SU-DHL-6 (cell line): ENCODE measurements at regions not wholly inside any gene's neighbourhood (a gene's known extent, or its start where the extent isn't known, plus 50 kb on each side); places are given as distances from the start of the nearest gene placed in this dataset.
A peak's percentile ranks its signal among the peaks of the same experiment; 100 is the strongest.

Experiments
- H2AFZ ChIP-seq: fragments of 200-600 bp; sonication (generic); 2 replicates; pipeline ENCODE4 v1.6.1; 2014; ENCODE audit warnings: low read depth, mild to moderate bottlenecking, moderate library complexity, mixed read lengths, antibody characterized with exemption, low read length; ENCODE audit not compliant: severe bottlenecking
- H3F3A ChIP-seq: fragments of 200-600 bp; shearing (Covaris generic); 2 replicates; pipeline ENCODE4 v1.6.0; 2016; ENCODE audit warnings: antibody characterized with exemption, mild to moderate bottlenecking; ENCODE audit not compliant: insufficient read depth
- H3K27ac ChIP-seq: fragments of 200-600 bp; sonication (generic); 2 replicates; pipeline ENCODE4 v1.5.1; 2016; ENCODE audit warnings: low read depth, mild to moderate bottlenecking, low read length, moderate library complexity, mixed read lengths
- H3K27me3 ChIP-seq: fragments of 200-600 bp; sonication (generic), shearing (Covaris generic); 2 replicates; pipeline ENCODE4 v1.6.0; 2014; ENCODE audit warnings: mild to moderate bottlenecking, low read length
- H3K36me3 ChIP-seq: fragments of 200-600 bp; sonication (generic); 2 replicates; pipeline ENCODE4 v1.6.1; 2014; ENCODE audit warnings: mild to moderate bottlenecking, low read length, mixed read lengths
- H3K4me2 ChIP-seq: fragments of 300-600, 200-600 bp; shearing (Covaris generic), sonication (generic); 2 replicates; pipeline ENCODE4 v1.6.0; 2014; ENCODE audit warnings: low read length, low read depth, mild to moderate bottlenecking; ENCODE audit not compliant: poor library complexity, severe bottlenecking
- H3K4me3 ChIP-seq: fragments of 200-600 bp; sonication (generic); 2 replicates; pipeline ENCODE4 v1.5.1; 2014; ENCODE audit warnings: antibody characterized with exemption, low read length, mild to moderate bottlenecking, mixed read lengths; ENCODE audit not compliant: insufficient read depth, poor library complexity, severe bottlenecking
- H3K79me2 ChIP-seq: fragments of 200-600 bp; sonication (generic); 2 replicates; pipeline ENCODE4 v1.6.1; 2014; ENCODE audit warnings: mild to moderate bottlenecking, low read length, moderate library complexity; ENCODE audit not compliant: insufficient read depth
- H3K9ac ChIP-seq: fragments of 200-600 bp; sonication (generic); 2 replicates; pipeline ENCODE4 v1.7.0; 2014; ENCODE audit warnings: mild to moderate bottlenecking, low read length
- H3K9me2 ChIP-seq: fragments of 200-600 bp; sonication (generic); replicated peaks from 2 replicates; pipeline ENCODE4 v1.6.1; 2014; ENCODE audit warnings: low read length; ENCODE audit not compliant: insufficient read depth
- H3K9me3 ChIP-seq: fragments of 200-600 bp; sonication (generic); 2 replicates; pipeline ENCODE4 v1.6.1; 2014; ENCODE audit warnings: low read length, mixed read lengths; ENCODE audit not compliant: insufficient read depth
- H4K20me1 ChIP-seq: fragments of 200-600 bp; sonication (generic); 2 replicates; pipeline ENCODE4 v1.6.1; 2014; ENCODE audit warnings: low read depth, mild to moderate bottlenecking, antibody characterized with exemption, low read length, moderate library complexity, mixed read lengths
- CTCF ChIP-seq: fragments of 200-600 bp; sonication (generic); IDR thresholded peaks from one replicate; pipeline ENCODE4 v1.5.1; 2017; ENCODE audit warnings: antibody characterized with exemption, mild to moderate bottlenecking, low read length, moderate library complexity; ENCODE audit not compliant: insufficient read depth, poor library complexity, severe bottlenecking
- EZH2phosphoT487 ChIP-seq: fragments of 200-600 bp; sonication (generic), shearing (Covaris generic); conservative IDR thresholded peaks from 2 replicates; pipeline ENCODE4 v1.6.1; 2018; ENCODE audit warnings: mild to moderate bottlenecking, antibody characterized with exemption, low read length, moderate library complexity, mixed read lengths

- no peaks in the 10 kb centered on the region for H4K20me1 ChIP-seq
- H3K36me3 ChIP-seq, result no peaks in the 10 kb centered on the region
- H3F3A ChIP-seq, result peaks cover 46% of the 10 kb centered on the region
- peak overlapping the region; percentile 43 for H3K9ac ChIP-seq
- TF ChIP-seq EZH2phosphoT487, result no peak
- TF ChIP-seq CTCF, result no peak
- no peaks in the 10 kb centered on the region for H3K9me3 ChIP-seq
- H3K4me2 ChIP-seq, result peak overlapping the region; percentile 55
- H2AFZ ChIP-seq, result peak overlapping the region; percentile 37
- H3K27me3 ChIP-seq, result no peaks in the 10 kb centered on the region
- peak overlapping the region; percentile 94 for H3K27ac ChIP-seq
- no peaks in the 10 kb centered on the region for H3K79me2 ChIP-seq
- H3K4me3 ChIP-seq, result no peak overlapping the region
- H3K9me2 ChIP-seq, result no peaks in the 10 kb centered on the region
Observed at GRCh38 chr9:109974143-109974917, 194.3 kb downstream of the PALM2AKAP2 start.

DNA sequence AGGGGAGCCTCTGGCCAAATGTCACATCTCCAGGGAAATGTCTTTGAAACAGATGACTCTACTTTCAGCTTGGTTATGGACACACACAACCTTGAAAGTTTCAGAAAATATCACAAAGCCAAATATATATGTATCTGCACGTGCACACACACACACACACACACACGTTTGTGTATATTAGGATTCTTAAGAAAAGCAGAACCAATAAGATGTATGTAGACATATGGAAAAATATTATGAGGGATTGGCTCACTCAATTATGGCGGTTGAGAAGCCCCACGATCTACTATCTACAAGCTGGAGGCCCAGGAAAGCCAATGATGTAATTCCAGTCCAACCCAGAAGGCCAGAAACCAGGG, 194.9 kb downstream of the PALM2AKAP2 start:
- Histone ChIP-seq H3K27me3 (no peaks in the 10 kb centered on the region), H4K20me1 (no peaks in the 10 kb centered on the region), H3K9me3 (no peaks in the 10 kb centered on the region), H3K4me2 (peak overlapping the region; percentile 55), H3K27ac (peak overlapping the region; percentile 94), H3K9ac (peak overlapping the region; percentile 43), H3K79me2 (no peaks in the 10 kb centered on the region), H3K4me3 (no peak overlapping the region), H3F3A (peaks cover 40% of the 10 kb centered on the region), H3K9me2 (no peaks in the 10 kb centered on the region), H2AFZ (no peak overlapping the region), H3K36me3 (no peaks in the 10 kb centered on the region)
- TF ChIP-seq CTCF, result no peak
- no peak for TF ChIP-seq EZH2phosphoT487

GRCh38 chr9:109975574-109976295, 195.7 kb downstream of the PALM2AKAP2 start:
- Histone ChIP-seq H2AFZ (no peak overlapping the region), H3K4me2 (no peak overlapping the region), H3K27me3 (no peaks in the 10 kb centered on the region), H3K36me3 (no peaks in the 10 kb centered on the region), H3K9me2 (no peaks in the 10 kb centered on the region), H3F3A (peaks cover 34% of the 10 kb centered on the region), H3K9me3 (no peaks in the 10 kb centered on the region), H3K9ac (no peak overlapping the region), H3K27ac (no peak overlapping the region), H4K20me1 (no peaks in the 10 kb centered on the region), H3K79me2 (no peaks in the 10 kb centered on the region), H3K4me3 (no peak overlapping the region)
- no peak for TF ChIP-seq CTCF
- TF ChIP-seq EZH2phosphoT487, result no peak
